Upper lobe of left lung (tissue), 4 donors: ENCODE measurements at regions not wholly inside any gene's neighbourhood (a gene's known extent, or its start where the extent isn't known, plus 50 kb on each side); places are given as distances from the start of the nearest gene placed in this dataset.

Experiments used
- CTCF ChIP-seq, 6 experiments: fragments of 450-650 bp in 4 of 6; fragments of 200-600 bp in 2 of 6; sonication (generic) in 2 of 6; IDR thresholded peaks; one replicate each; pipeline ENCODE4 v1.5.1; 2016 to 2019; ENCODE audit warnings: antibody characterized with exemption in 6 of 6
- POLR2A ChIP-seq, 4 donors: fragments of 450-650 bp; IDR thresholded peaks; one replicate each; pipeline ENCODE4 v1.5.1; 2016 to 2017; ENCODE audit warnings: antibody characterized with exemption in 4 of 4, mild to moderate bottlenecking in 2 of 4
- POLR2AphosphoS5 ChIP-seq, 2 donors: sonication (generic); formaldehyde crosslinking; IDR thresholded peaks; one replicate each; pipeline ENCODE4 v1.5.1; 2017; ENCODE audit warnings: antibody characterized with exemption in 2 of 2

- TF ChIP-seq POLR2A (IDR thresholded peaks at IDR 0.05) (no peak), POLR2AphosphoS5 (IDR thresholded peaks at IDR 0.05) (no peak), CTCF (IDR thresholded peaks at IDR 0.05) (no peak)
These were observed 138.7 kb upstream of the CADM2 start for GRCh38 chr3:84820126-84820525.
